GM23338 (cell line): ENCODE measurements at regions not wholly inside any gene's neighbourhood (a gene's known extent, or its start where the extent isn't known, plus 50 kb on each side); places are given as distances from the start of the nearest gene placed in this dataset.

Experiments
- CREB1 ChIP-seq: fragments of 250-450 bp; sonication (Bioruptor Pico); IDR thresholded peaks from 2 replicates; pipeline ENCODE4 v1.5.0; 2020; ENCODE audit warnings: low read depth, mild to moderate bottlenecking, moderate library complexity
- EZH2 ChIP-seq: fragments of 200-600 bp; sonication (generic); IDR thresholded peaks from one replicate; pipeline ENCODE4 v1.8.0; 2017; ENCODE audit warnings: antibody characterized with exemption, mild to moderate bottlenecking, low read depth; ENCODE audit not compliant: unreplicated experiment
- EZH2phosphoT487 ChIP-seq: fragments of 200-600 bp; sonication (generic); IDR thresholded peaks from one replicate; pipeline ENCODE4 v1.8.1; 2018; ENCODE audit warnings: antibody characterized with exemption; ENCODE audit not compliant: unreplicated experiment
- JUNB ChIP-seq: IDR thresholded peaks from one replicate; pipeline ENCODE4 v1.6.1; 2016; ENCODE audit warnings: antibody characterized with exemption; ENCODE audit not compliant: unreplicated experiment
- POLR2AphosphoS5 ChIP-seq: IDR thresholded peaks from 2 replicates; pipeline ENCODE4 v1.6.1; 2016; ENCODE audit warnings: antibody characterized with exemption, low read depth
- STAT1 ChIP-seq: IDR thresholded peaks from one replicate; pipeline ENCODE4 v1.6.1; 2016; ENCODE audit warnings: antibody characterized with exemption; ENCODE audit not compliant: unreplicated experiment
- TF ChIP-seq, protein P1 (sequence below), 2 experiments: fragments of 200-600 bp in 1 of 2; sonication (generic) in 1 of 2; conservative IDR thresholded peaks; 2 replicates each; pipeline versions ENCODE4 v1.5.1 to v1.6.1; 2016 to 2017; ENCODE audit warnings: antibody characterized with exemption in 2 of 2, low read depth in 2 of 2, mild to moderate bottlenecking in 2 of 2, moderate library complexity in 1 of 2
- TF ChIP-seq, protein P2 (sequence below): IDR thresholded peaks from 2 replicates; pipeline ENCODE4 v1.6.1; 2016; ENCODE audit warnings: antibody characterized with exemption
- TF ChIP-seq, protein P3 (sequence below): IDR thresholded peaks from one replicate; pipeline ENCODE4 v1.6.1; 2018; ENCODE audit warnings: antibody characterized with exemption; ENCODE audit not compliant: unreplicated experiment
- TF ChIP-seq, protein P4 (sequence below): fragments of 250-450 bp; sonication (Bioruptor Pico); IDR thresholded peaks from 2 replicates; pipeline ENCODE4 v1.5.0; 2020; ENCODE audit warnings: mild to moderate bottlenecking, moderate library complexity

DNA sequence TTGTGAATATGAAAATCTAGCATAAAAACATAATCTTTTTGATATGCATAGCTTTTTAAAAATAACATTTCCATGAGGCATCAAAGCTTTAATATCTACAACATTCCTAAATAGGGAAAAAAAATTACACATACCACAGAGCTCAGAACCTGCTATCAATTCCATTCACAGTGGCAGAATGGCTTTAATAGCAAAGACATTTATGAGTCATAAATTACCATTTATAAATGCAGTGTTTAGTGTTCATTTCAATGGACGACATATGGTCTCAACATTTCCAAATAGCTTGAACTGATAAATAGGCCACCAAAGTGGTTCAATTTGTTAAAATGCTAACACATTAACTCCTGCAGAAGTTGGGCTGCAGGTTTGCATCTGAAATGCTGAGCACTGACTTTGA lies 600.6 kb upstream of the SETBP1 start:
- TF ChIP-seq POLR2AphosphoS5, result no peak
- TF ChIP-seq, protein P1, sequence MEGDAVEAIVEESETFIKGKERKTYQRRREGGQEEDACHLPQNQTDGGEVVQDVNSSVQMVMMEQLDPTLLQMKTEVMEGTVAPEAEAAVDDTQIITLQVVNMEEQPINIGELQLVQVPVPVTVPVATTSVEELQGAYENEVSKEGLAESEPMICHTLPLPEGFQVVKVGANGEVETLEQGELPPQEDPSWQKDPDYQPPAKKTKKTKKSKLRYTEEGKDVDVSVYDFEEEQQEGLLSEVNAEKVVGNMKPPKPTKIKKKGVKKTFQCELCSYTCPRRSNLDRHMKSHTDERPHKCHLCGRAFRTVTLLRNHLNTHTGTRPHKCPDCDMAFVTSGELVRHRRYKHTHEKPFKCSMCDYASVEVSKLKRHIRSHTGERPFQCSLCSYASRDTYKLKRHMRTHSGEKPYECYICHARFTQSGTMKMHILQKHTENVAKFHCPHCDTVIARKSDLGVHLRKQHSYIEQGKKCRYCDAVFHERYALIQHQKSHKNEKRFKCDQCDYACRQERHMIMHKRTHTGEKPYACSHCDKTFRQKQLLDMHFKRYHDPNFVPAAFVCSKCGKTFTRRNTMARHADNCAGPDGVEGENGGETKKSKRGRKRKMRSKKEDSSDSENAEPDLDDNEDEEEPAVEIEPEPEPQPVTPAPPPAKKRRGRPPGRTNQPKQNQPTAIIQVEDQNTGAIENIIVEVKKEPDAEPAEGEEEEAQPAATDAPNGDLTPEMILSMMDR (conservative IDR thresholded peaks at IDR 0.05; ENCODE audit: low read depth in 2 of 2), result no peak
- no peak for TF ChIP-seq EZH2
- TF ChIP-seq, protein P2, sequence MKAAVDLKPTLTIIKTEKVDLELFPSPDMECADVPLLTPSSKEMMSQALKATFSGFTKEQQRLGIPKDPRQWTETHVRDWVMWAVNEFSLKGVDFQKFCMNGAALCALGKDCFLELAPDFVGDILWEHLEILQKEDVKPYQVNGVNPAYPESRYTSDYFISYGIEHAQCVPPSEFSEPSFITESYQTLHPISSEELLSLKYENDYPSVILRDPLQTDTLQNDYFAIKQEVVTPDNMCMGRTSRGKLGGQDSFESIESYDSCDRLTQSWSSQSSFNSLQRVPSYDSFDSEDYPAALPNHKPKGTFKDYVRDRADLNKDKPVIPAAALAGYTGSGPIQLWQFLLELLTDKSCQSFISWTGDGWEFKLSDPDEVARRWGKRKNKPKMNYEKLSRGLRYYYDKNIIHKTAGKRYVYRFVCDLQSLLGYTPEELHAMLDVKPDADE, result no peak
- no peak for TF ChIP-seq EZH2phosphoT487
- TF ChIP-seq, protein P3, sequence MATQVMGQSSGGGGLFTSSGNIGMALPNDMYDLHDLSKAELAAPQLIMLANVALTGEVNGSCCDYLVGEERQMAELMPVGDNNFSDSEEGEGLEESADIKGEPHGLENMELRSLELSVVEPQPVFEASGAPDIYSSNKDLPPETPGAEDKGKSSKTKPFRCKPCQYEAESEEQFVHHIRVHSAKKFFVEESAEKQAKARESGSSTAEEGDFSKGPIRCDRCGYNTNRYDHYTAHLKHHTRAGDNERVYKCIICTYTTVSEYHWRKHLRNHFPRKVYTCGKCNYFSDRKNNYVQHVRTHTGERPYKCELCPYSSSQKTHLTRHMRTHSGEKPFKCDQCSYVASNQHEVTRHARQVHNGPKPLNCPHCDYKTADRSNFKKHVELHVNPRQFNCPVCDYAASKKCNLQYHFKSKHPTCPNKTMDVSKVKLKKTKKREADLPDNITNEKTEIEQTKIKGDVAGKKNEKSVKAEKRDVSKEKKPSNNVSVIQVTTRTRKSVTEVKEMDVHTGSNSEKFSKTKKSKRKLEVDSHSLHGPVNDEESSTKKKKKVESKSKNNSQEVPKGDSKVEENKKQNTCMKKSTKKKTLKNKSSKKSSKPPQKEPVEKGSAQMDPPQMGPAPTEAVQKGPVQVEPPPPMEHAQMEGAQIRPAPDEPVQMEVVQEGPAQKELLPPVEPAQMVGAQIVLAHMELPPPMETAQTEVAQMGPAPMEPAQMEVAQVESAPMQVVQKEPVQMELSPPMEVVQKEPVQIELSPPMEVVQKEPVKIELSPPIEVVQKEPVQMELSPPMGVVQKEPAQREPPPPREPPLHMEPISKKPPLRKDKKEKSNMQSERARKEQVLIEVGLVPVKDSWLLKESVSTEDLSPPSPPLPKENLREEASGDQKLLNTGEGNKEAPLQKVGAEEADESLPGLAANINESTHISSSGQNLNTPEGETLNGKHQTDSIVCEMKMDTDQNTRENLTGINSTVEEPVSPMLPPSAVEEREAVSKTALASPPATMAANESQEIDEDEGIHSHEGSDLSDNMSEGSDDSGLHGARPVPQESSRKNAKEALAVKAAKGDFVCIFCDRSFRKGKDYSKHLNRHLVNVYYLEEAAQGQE, result no peak
- no peak for TF ChIP-seq STAT1
- no peak for TF ChIP-seq JUNB
- TF ChIP-seq CREB1 (CRISPR knock-in tag), result no peak
- TF ChIP-seq, protein P4, sequence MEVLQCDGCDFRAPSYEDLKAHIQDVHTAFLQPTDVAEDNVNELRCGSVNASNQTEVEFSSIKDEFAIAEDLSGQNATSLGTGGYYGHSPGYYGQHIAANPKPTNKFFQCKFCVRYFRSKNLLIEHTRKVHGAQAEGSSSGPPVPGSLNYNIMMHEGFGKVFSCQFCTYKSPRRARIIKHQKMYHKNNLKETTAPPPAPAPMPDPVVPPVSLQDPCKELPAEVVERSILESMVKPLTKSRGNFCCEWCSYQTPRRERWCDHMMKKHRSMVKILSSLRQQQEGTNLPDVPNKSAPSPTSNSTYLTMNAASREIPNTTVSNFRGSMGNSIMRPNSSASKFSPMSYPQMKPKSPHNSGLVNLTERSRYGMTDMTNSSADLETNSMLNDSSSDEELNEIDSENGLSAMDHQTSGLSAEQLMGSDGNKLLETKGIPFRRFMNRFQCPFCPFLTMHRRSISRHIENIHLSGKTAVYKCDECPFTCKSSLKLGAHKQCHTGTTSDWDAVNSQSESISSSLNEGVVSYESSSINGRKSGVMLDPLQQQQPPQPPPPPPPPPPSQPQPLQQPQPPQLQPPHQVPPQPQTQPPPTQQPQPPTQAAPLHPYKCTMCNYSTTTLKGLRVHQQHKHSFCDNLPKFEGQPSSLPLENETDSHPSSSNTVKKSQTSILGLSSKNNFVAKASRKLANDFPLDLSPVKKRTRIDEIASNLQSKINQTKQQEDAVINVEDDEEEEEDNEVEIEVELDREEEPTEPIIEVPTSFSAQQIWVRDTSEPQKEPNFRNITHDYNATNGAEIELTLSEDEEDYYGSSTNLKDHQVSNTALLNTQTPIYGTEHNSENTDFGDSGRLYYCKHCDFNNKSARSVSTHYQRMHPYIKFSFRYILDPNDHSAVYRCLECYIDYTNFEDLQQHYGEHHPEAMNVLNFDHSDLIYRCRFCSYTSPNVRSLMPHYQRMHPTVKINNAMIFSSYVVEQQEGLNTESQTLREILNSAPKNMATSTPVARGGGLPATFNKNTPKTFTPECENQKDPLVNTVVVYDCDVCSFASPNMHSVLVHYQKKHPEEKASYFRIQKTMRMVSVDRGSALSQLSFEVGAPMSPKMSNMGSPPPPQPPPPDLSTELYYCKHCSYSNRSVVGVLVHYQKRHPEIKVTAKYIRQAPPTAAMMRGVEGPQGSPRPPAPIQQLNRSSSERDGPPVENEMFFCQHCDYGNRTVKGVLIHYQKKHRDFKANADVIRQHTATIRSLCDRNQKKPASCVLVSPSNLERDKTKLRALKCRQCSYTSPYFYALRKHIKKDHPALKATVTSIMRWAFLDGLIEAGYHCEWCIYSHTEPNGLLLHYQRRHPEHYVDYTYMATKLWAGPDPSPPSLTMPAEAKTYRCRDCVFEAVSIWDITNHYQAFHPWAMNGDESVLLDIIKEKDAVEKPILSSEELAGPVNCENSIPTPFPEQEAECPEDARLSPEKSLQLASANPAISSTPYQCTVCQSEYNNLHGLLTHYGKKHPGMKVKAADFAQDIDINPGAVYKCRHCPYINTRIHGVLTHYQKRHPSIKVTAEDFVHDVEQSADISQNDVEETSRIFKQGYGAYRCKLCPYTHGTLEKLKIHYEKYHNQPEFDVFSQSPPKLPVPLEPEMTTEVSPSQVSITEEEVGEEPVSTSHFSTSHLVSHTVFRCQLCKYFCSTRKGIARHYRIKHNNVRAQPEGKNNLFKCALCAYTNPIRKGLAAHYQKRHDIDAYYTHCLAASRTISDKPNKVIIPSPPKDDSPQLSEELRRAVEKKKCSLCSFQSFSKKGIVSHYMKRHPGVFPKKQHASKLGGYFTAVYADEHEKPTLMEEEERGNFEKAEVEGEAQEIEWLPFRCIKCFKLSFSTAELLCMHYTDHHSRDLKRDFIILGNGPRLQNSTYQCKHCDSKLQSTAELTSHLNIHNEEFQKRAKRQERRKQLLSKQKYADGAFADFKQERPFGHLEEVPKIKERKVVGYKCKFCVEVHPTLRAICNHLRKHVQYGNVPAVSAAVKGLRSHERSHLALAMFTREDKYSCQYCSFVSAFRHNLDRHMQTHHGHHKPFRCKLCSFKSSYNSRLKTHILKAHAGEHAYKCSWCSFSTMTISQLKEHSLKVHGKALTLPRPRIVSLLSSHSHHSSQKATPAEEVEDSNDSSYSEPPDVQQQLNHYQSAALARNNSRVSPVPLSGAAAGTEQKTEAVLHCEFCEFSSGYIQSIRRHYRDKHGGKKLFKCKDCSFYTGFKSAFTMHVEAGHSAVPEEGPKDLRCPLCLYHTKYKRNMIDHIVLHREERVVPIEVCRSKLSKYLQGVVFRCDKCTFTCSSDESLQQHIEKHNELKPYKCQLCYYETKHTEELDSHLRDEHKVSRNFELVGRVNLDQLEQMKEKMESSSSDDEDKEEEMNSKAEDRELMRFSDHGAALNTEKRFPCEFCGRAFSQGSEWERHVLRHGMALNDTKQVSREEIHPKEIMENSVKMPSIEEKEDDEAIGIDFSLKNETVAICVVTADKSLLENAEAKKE, result no peak
